PC-3 (cell line): ENCODE measurements at regions not wholly inside any gene's neighbourhood (a gene's known extent, or its start where the extent isn't known, plus 50 kb on each side); places are given as distances from the start of the nearest gene placed in this dataset.

Source experiments
- ATAC-seq: fragments of 200-7000 bp; cut with Tn5 transposase; 2 replicates; pipeline ENCODE4 v1.9.1; 2020; ENCODE audit warnings: mild to moderate bottlenecking, moderate library complexity
- BruUV-seq: library from RNA; stranded (reverse); fragments of 400-500 nt; replicated peaks from 2 replicates; lab custom pipeline; 2021; lab: Mats Ljungman, UMichigan
- CTCF ChIA-PET: fragments of 300-600 bp; sonication (Branson Sonifier 250); formaldehyde crosslinking; loops from one replicate; lab custom pipeline; 2022; ENCODE audit warnings: antibody characterized with exemption; lab: Charles Lee
- POLR2A ChIA-PET: fragments of 300-600 bp; sonication (Branson Sonifier 250); formaldehyde crosslinking; loops from one replicate; lab custom pipeline; 2022; ENCODE audit warnings: antibody characterized with exemption; ENCODE audit not compliant: unreplicated experiment; lab: Charles Lee
- DNase-seq: peaks from one replicate; pipeline ENCODE4 v3.0.0-alpha.2; 2015
- H2AFZ ChIP-seq: fragments of 300-600 bp; sonication (generic); 2 replicates; pipeline ENCODE4 v1.6.0; 2016; ENCODE audit warnings: antibody characterized with exemption, low read length
- H3F3A ChIP-seq: fragments of 300-600 bp; sonication (generic); one replicate; pipeline ENCODE4 v1.6.0; 2017; ENCODE audit warnings: antibody characterized with exemption, low read length, control low read depth, mild to moderate bottlenecking; ENCODE audit not compliant: unreplicated experiment
- H3K27ac ChIP-seq: fragments of 300-600 bp; sonication (generic); 2 replicates; pipeline ENCODE4 v1.5.1; 2016; ENCODE audit warnings: mild to moderate bottlenecking, low read length
- H3K27me3 ChIP-seq: fragments of 300-600 bp; sonication (generic); 2 replicates; pipeline ENCODE4 v1.6.1; 2016; ENCODE audit warnings: low read length, mixed read lengths
- H3K36me3 ChIP-seq: fragments of 300-600 bp; sonication (generic); 2 replicates; pipeline ENCODE4 v1.6.1; 2016; ENCODE audit warnings: low read depth, mixed run types, low read length, mixed read lengths
- H3K4me1 ChIP-seq: fragments of 300-600 bp; sonication (generic); 2 replicates; pipeline ENCODE4 v1.5.1; 2016; ENCODE audit warnings: low read length; ENCODE audit not compliant: insufficient read depth
- H3K4me2 ChIP-seq: fragments of 300-600 bp; sonication (generic); 2 replicates; pipeline ENCODE4 v1.6.0; 2016; ENCODE audit warnings: low read length
- H3K4me3 ChIP-seq: fragments of 300-600 bp; sonication (generic); 2 replicates; pipeline ENCODE4 v1.5.1; 2016; ENCODE audit warnings: mild to moderate bottlenecking, low read length, mixed read lengths
- H3K79me2 ChIP-seq: fragments of 300-600 bp; sonication (generic); 2 replicates; pipeline ENCODE4 v1.6.1; 2017; ENCODE audit warnings: low read length, mixed read lengths
- H3K9ac ChIP-seq: fragments of 300-600 bp; sonication (generic); 2 replicates; pipeline ENCODE4 v1.6.0; 2016; ENCODE audit warnings: mild to moderate bottlenecking, low read length
- H3K9me2 ChIP-seq: fragments of 300-600 bp; sonication (generic); replicated peaks from 2 replicates; pipeline ENCODE4 v1.6.1; 2016; ENCODE audit warnings: mixed run types, low read length, mixed read lengths
- H3K9me3 ChIP-seq: fragments of 300-600 bp; sonication (generic); 2 replicates; pipeline ENCODE4 v1.6.1; 2016; ENCODE audit warnings: low read length, mixed read lengths
- H4K20me1 ChIP-seq: fragments of 300-600 bp; sonication (generic); 2 replicates; pipeline ENCODE4 v1.6.1; 2016; ENCODE audit warnings: low read length, mixed read lengths
- EZH2 ChIP-seq: fragments of 300-600 bp; sonication (generic); IDR thresholded peaks from one replicate; pipeline ENCODE4 v1.6.1; 2017; ENCODE audit warnings: antibody characterized with exemption, mild to moderate bottlenecking, low read length; ENCODE audit not compliant: unreplicated experiment
- EZH2phosphoT487 ChIP-seq: fragments of 300-600 bp; sonication (generic); IDR thresholded peaks from 2 replicates; pipeline ENCODE4 v1.6.1; 2018; ENCODE audit warnings: mild to moderate bottlenecking, antibody characterized with exemption, low read length, borderline replicate concordance
- intact Hi-C: fragments of 100-400 bp; cut with micrococcal nuclease; formaldehyde crosslinking; loops from 2 replicates; pipeline ENCODE4 v1.9.0; 2023
- TF ChIP-seq, protein P1 (sequence below): fragments of 300-600 bp; sonication (generic); conservative IDR thresholded peaks from 2 replicates; pipeline ENCODE4 v1.5.1; 2017; ENCODE audit warnings: antibody characterized with exemption, low read depth, mild to moderate bottlenecking, low read length

DNA sequence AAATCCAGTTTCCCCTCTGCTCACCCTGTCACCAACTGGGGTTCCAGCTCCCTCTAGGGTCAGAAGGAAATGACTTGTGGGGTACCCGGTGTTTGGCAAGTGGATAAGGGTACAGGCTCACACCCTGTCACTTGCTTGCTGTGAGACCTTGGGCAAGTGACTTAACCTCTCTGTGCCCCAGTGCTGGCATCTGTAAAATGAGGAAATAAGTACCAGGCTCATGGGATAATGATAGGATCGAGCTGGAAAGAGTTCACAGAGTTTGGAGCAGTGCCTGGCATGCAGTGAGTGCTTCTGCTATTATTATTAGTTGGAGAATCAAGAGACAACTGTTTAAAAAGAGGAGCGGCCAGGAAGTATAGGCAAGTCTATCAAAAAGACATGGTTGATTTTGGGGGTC is 53.7 kb upstream of the DLX4 start:
- 0 out of 2 replicates have a peak, but pooled peaks cover 4% of the 10 kb centered on the region for H3K27me3 ChIP-seq
- no peak overlapping the region for H2AFZ ChIP-seq
- BruUV-seq: no TSS peak

DNA sequence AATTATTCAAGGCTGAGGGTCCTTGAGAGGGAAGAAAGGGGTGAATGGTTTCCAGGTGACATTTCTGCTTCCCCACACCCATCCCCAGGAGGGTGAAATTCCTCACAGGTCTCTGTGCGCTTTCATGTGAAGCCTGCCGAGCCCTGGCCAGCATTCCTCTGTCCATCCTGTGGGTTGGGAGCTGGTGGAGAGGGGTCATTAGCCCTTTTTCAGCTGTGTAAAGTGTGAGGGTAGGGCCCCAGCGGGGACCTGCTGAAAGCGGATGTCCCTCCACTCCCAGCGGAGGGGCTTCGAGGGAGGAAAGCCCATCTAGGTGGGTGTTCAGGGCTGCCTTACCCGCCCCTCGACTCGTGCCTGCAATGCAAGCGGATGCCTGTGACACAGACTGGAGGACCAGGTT is 53.3 kb upstream of the DLX4 start:
- TF ChIP-seq EZH2 (no peak), EZH2phosphoT487 (no peak)
- TF ChIP-seq, protein P1, sequence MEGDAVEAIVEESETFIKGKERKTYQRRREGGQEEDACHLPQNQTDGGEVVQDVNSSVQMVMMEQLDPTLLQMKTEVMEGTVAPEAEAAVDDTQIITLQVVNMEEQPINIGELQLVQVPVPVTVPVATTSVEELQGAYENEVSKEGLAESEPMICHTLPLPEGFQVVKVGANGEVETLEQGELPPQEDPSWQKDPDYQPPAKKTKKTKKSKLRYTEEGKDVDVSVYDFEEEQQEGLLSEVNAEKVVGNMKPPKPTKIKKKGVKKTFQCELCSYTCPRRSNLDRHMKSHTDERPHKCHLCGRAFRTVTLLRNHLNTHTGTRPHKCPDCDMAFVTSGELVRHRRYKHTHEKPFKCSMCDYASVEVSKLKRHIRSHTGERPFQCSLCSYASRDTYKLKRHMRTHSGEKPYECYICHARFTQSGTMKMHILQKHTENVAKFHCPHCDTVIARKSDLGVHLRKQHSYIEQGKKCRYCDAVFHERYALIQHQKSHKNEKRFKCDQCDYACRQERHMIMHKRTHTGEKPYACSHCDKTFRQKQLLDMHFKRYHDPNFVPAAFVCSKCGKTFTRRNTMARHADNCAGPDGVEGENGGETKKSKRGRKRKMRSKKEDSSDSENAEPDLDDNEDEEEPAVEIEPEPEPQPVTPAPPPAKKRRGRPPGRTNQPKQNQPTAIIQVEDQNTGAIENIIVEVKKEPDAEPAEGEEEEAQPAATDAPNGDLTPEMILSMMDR: no peak

More for the DNA sequence above, 53.7 kb upstream of the DLX4 start:
- ChIA-PET CTCF (interaction anchor here (0.6 kb wide), 1 partner anchor 37 kb away, joined by 3 read pairs; no protein-coding TSS in a partner anchor), POLR2A (no interaction called here)
- intact Hi-C loops: no loop called here
- DNase-seq (no peak), ATAC-seq (no peak)
- no peaks in the 10 kb centered on the region for H3K9me3 ChIP-seq
- no peaks in the 10 kb centered on the region for H3K9me2 ChIP-seq
- H3K9ac ChIP-seq: no peak overlapping the region
- H3K79me2 ChIP-seq: no peaks in the 10 kb centered on the region
- H3K4me3 ChIP-seq: no peak overlapping the region
- no peak overlapping the region for H3K4me2 ChIP-seq
- peaks cover 21% of the 10 kb centered on the region for H3K4me1 ChIP-seq
- H4K20me1 ChIP-seq: no peaks in the 10 kb centered on the region
- no peaks in the 10 kb centered on the region for H3F3A ChIP-seq
- TF ChIP-seq EZH2 (no peak), EZH2phosphoT487 (no peak)
- TF ChIP-seq, protein P1: no peak
- no peaks in the 10 kb centered on the region for H3K36me3 ChIP-seq
- H3K27ac ChIP-seq: no peak overlapping the region

DNA sequence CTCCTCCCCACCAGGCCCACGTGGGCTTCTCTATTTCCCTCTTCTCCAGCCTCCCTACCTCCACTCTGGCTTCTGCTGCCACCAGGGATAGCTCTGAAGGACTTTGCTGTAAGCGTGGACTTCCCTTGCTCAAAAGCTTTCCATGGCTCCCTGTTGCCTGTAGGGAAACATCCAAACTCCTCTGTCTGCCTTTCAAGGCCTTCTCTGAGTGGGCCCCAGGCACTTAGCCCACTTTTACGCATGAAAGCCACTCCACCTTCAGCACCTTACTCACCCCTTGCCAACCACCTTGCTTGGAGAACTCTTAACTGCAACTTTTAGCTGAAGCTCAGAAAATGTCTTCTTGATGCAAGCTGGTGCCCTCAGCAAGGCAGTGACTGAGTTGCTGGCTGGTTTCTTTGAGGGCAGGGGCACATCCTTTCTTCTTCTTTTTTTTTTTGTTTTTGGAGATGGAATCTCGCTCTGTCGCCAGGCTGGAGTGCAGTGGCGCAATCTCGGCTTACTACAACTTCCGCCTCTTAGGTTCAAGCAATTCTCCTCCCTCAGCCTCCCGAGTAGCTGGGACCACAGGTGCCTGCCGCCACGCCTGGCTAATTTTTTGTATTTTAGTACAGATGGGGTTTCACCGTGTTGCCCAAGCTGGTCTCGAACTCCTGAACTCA is 52.0 kb upstream of the DLX4 start:
- DNase-seq (no peak), ATAC-seq (no peak)
- H3K9me2 ChIP-seq: no peaks in the 10 kb centered on the region
- H3K9me3 ChIP-seq: no peaks in the 10 kb centered on the region
- no peak overlapping the region for H3K4me2 ChIP-seq
- H3K36me3 ChIP-seq: no peaks in the 10 kb centered on the region
- BruUV-seq: no TSS peak
- H4K20me1 ChIP-seq: no peaks in the 10 kb centered on the region
- intact Hi-C loops: no loop called here
- peaks cover 10% of the 10 kb centered on the region for H3K4me1 ChIP-seq
- ChIA-PET POLR2A (no interaction called here), CTCF (no interaction called here)
- no peak overlapping the region for H3K4me3 ChIP-seq
- 0 out of 2 replicates have a peak, but pooled peaks cover 4% of the 10 kb centered on the region for H3K27me3 ChIP-seq
- no peaks in the 10 kb centered on the region for H3F3A ChIP-seq
- TF ChIP-seq, protein P1: no peak
- no peak for TF ChIP-seq EZH2phosphoT487
- no peak for TF ChIP-seq EZH2
- no peaks in the 10 kb centered on the region for H3K79me2 ChIP-seq
- no peak overlapping the region for H2AFZ ChIP-seq
- H3K27ac ChIP-seq: no peak overlapping the region
- H3K9ac ChIP-seq: no peak overlapping the region

More for the DNA sequence above, 53.3 kb upstream of the DLX4 start:
- no peak overlapping the region for H3K27ac ChIP-seq
- intact Hi-C loops: no loop called here
- no peaks in the 10 kb centered on the region for H4K20me1 ChIP-seq
- H3K27me3 ChIP-seq: 0 out of 2 replicates have a peak, but pooled peaks cover 4% of the 10 kb centered on the region
- no peaks in the 10 kb centered on the region for H3F3A ChIP-seq
- POLR2A ChIA-PET: no interaction called here
- H3K9me2 ChIP-seq: no peaks in the 10 kb centered on the region
- no peak overlapping the region for H3K4me2 ChIP-seq
- CTCF ChIA-PET: no interaction called here
- peaks cover 20% of the 10 kb centered on the region for H3K4me1 ChIP-seq
- ATAC-seq (no peak), DNase-seq (no peak)
- H2AFZ ChIP-seq: no peak overlapping the region
- no TSS peak for BruUV-seq
- H3K36me3 ChIP-seq: no peaks in the 10 kb centered on the region
- no peaks in the 10 kb centered on the region for H3K9me3 ChIP-seq
- H3K4me3 ChIP-seq: no peak overlapping the region
- H3K79me2 ChIP-seq: no peaks in the 10 kb centered on the region
- H3K9ac ChIP-seq: no peak overlapping the region
